Glutamatergic neuron (in vitro differentiated cells): ENCODE measurements at regions not wholly inside any gene's neighbourhood (a gene's known extent, or its start where the extent isn't known, plus 50 kb on each side); places are given as distances from the start of the nearest gene placed in this dataset.
"Not testable (repeated sequence)": the region's sequence is repeated elsewhere in the genome, so short reads cannot be mapped to it uniquely, and the experiment has no call there.

ENCODE experiments used
- DNase-seq: peaks from one replicate; pipeline ENCODE4 v3.0.0; 2022
- H3K27ac Mint-ChIP-seq: one replicate; pipeline ENCODE4 v1.8.0; 2020; ENCODE audit warnings: mild to moderate bottlenecking, mixed read lengths, inconsistent platforms; ENCODE audit not compliant: unreplicated experiment
- H3K27me3 Mint-ChIP-seq: one replicate; pipeline ENCODE4 v1.8.0; 2020; ENCODE audit warnings: mild to moderate bottlenecking, moderate library complexity, mixed read lengths, inconsistent platforms; ENCODE audit not compliant: unreplicated experiment
- H3K36me3 Mint-ChIP-seq: one replicate; pipeline ENCODE4 v1.8.0; 2020; ENCODE audit warnings: mild to moderate bottlenecking, mixed read lengths, inconsistent platforms; ENCODE audit not compliant: unreplicated experiment
- H3K4me1 Mint-ChIP-seq: one replicate; pipeline ENCODE4 v1.8.0; 2020; ENCODE audit warnings: mild to moderate bottlenecking, low read depth, mixed read lengths, inconsistent platforms; ENCODE audit not compliant: unreplicated experiment
- H3K4me3 Mint-ChIP-seq: one replicate; pipeline ENCODE4 v1.8.0; 2020; ENCODE audit warnings: mild to moderate bottlenecking, mixed read lengths, inconsistent platforms; ENCODE audit not compliant: unreplicated experiment
- H3K9me3 Mint-ChIP-seq: one replicate; pipeline ENCODE4 v1.8.0; 2020; ENCODE audit warnings: mild to moderate bottlenecking, moderate library complexity, mixed read lengths, inconsistent platforms; ENCODE audit not compliant: unreplicated experiment
- CTCF ChIP-seq: fragments of 200-600 bp; sonication (generic); IDR thresholded peaks from one replicate; pipeline ENCODE4 v1.5.0; 2021; ENCODE audit not compliant: partially characterized antibody, unreplicated experiment

- Mint-ChIP-seq H3K4me1 (no peaks in the 10 kb centered on the region), H3K36me3 (peaks cover 5% of the 10 kb centered on the region), H3K9me3 (no peaks in the 10 kb centered on the region), H3K4me3 (no peak overlapping the region), H3K27ac (no peak overlapping the region), H3K27me3 (no peaks in the 10 kb centered on the region)
- no peak for DNase-seq
- TF ChIP-seq CTCF: no peak
Observed at GRCh38 chr2:47728551-47728950, 54.4 kb upstream of the MSH6 start.

- DNase-seq: no peak
- Mint-ChIP-seq H3K4me1 (no peaks in the 10 kb centered on the region), H3K36me3 (peaks cover 5% of the 10 kb centered on the region)
Observed at GRCh38 chr2:47727956-47728355, 55.0 kb upstream of the MSH6 start.

GRCh38 chr2:47726978-47727377, 56.0 kb upstream of the MSH6 start:
- not testable (repeated sequence) for H3K4me1 Mint-ChIP-seq, H3K27me3 Mint-ChIP-seq, H3K36me3 Mint-ChIP-seq, H3K4me3 Mint-ChIP-seq, H3K27ac Mint-ChIP-seq, H3K9me3 Mint-ChIP-seq, DNase-seq

More at GRCh38 chr2:47727956-47728355, 55.0 kb upstream of the MSH6 start:
- Mint-ChIP-seq H3K27me3 (no peaks in the 10 kb centered on the region), H3K4me3 (no peak overlapping the region), H3K9me3 (no peaks in the 10 kb centered on the region), H3K27ac (no peak overlapping the region)
- TF ChIP-seq CTCF: no peak

DNA sequence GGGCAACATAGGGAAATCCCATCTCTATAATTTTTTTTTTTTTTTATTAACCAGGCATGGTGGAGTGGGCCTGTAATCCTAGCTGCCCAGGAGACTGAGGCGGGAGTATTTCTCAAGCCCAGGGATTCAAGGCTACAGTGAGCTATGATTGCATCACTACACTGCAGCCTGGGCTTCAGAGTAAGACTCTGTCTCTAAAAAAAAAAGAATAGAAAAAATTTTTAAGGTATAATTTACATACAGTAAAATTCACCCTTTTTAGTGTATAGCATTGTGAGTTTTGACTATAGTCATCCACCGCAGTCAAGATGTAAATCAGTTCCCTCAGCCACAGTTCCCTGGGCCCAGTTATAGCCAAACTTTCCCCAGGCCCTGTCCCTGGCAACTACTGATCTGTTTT, 57.1 kb upstream of the MSH6 start:
- no peak for TF ChIP-seq CTCF
- peaks cover 4% of the 10 kb centered on the region for H3K4me1 Mint-ChIP-seq
- no peak overlapping the region for H3K4me3 Mint-ChIP-seq
- H3K27me3 Mint-ChIP-seq: no peaks in the 10 kb centered on the region
- no peak for DNase-seq
- H3K36me3 Mint-ChIP-seq: peaks cover 5% of the 10 kb centered on the region
- no peak overlapping the region for H3K27ac Mint-ChIP-seq
- H3K9me3 Mint-ChIP-seq: peaks cover 5% of the 10 kb centered on the region

GRCh38 chr2:47724221-47724981, 58.5 kb upstream of the MSH6 start:
- TF ChIP-seq CTCF: no peak
- DNase-seq: no peak
- Mint-ChIP-seq H3K36me3 (peaks cover 5% of the 10 kb centered on the region), H3K27ac (no peak overlapping the region), H3K4me1 (peaks cover 4% of the 10 kb centered on the region), H3K4me3 (no peak overlapping the region), H3K27me3 (no peaks in the 10 kb centered on the region), H3K9me3 (peaks cover 5% of the 10 kb centered on the region)
